Upper lobe of left lung (tissue), 6 donors: ENCODE measurements at regions not wholly inside any gene's neighbourhood (a gene's known extent, or its start where the extent isn't known, plus 50 kb on each side); places are given as distances from the start of the nearest gene placed in this dataset.
"Not testable (repeated sequence)": the region's sequence is repeated elsewhere in the genome, so short reads cannot be mapped to it uniquely, and the experiment has no call there.

ENCODE experiments used
- ATAC-seq, 2 donors: fragments of 200-7000 bp; cut with Tn5 transposase; one replicate each; pipeline ENCODE4 v1.9.1; 2022; ENCODE audit warnings: mild to moderate bottlenecking in 2 of 2, moderate library complexity in 2 of 2; ENCODE audit not compliant: low FRiP score in 2 of 2
- DNase-seq, 2 donors: peaks; one replicate each; pipeline ENCODE4 v3.0.0-alpha.2; 2019 to 2020
- H3K27ac ChIP-seq, 4 donors: fragments of 200-600 bp; sonication (generic); one replicate each; pipeline ENCODE4 v1.5.1; 2016 to 2019
- H3K27me3 ChIP-seq, 4 donors: fragments of 200-600 bp; sonication (generic); one replicate each; pipeline ENCODE4 v1.5.1; 2017 to 2019
- H3K36me3 ChIP-seq, 4 donors: fragments of 200-600 bp; sonication (generic); one replicate each; pipeline ENCODE4 v1.5.1; 2016 to 2019
- H3K4me1 ChIP-seq, 4 donors: fragments of 200-600 bp; sonication (generic); one replicate each; pipeline ENCODE4 v1.5.1; 2018 to 2019
- H3K4me3 ChIP-seq, 4 donors: fragments of 200-600 bp; sonication (generic); one replicate each; pipeline ENCODE4 v1.5.1; 2017 to 2019; ENCODE audit warnings: mild to moderate bottlenecking in 2 of 4, moderate library complexity in 1 of 4
- H3K9me3 ChIP-seq, 4 donors: fragments of 200-600 bp; sonication (generic); one replicate each; pipeline ENCODE4 v1.5.1; 2018 to 2019
- EP300 ChIP-seq, 4 donors: sonication (generic); formaldehyde crosslinking; IDR thresholded peaks; one replicate each; pipeline ENCODE4 v1.5.1; 2017; ENCODE audit warnings: antibody characterized with exemption in 4 of 4, control low read depth in 2 of 4
- POLR2A ChIP-seq, 4 donors: fragments of 450-650 bp; IDR thresholded peaks; one replicate each; pipeline ENCODE4 v1.5.1; 2016 to 2017; ENCODE audit warnings: antibody characterized with exemption in 4 of 4, mild to moderate bottlenecking in 2 of 4
- POLR2AphosphoS5 ChIP-seq, 2 donors: sonication (generic); formaldehyde crosslinking; IDR thresholded peaks; one replicate each; pipeline ENCODE4 v1.5.1; 2017; ENCODE audit warnings: antibody characterized with exemption in 2 of 2
- WGBS, 2 donors: methylation state at CpG; one replicate each; pipeline ENCODE4 v1.1.5; 2017 to 2018; 5-methylcytosine and 5-hydroxymethylcytosine counted together
- TF ChIP-seq, protein P1 (sequence below), 6 experiments: fragments of 450-650 bp in 4 of 6; fragments of 200-600 bp in 2 of 6; sonication (generic) in 2 of 6; IDR thresholded peaks; one replicate each; pipeline ENCODE4 v1.5.1; 2016 to 2019; ENCODE audit warnings: antibody characterized with exemption in 6 of 6
- donor health status: DM: no; HTN: no; CAD: no; lungs with moderate emphysema.
- donor health status: DM: no; HTN: yes; CAD: no; lungs with severe emphysema.

DNA sequence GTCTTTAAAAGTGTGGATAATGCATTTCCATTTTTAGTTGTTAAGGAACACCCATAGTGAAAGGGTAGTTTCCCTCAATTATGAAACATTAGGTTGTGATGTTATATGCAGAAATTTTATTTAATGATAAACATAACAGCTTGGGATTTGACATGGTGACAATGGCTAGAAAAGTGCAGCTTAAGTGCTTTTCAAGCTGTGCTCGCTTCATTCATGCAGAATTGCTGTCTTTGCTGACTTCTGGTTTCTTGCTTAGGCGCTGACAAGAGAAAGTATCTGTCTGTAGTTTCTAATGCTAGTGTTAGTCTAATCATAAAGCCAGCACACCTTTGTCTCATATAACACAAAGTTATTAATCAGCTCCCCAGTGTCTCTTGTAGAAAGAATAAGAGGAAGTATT lies 170.0 kb downstream of the ARL5B start:
- Histone ChIP-seq H3K36me3 (no peaks in the 10 kb centered on the region), H3K4me3 (no peak overlapping the region), H3K27me3 (no peaks in the 10 kb centered on the region), H3K4me1 (no peaks in the 10 kb centered on the region), H3K9me3 (no peaks in the 10 kb centered on the region), H3K27ac (no peak overlapping the region)
- TF ChIP-seq POLR2AphosphoS5 (IDR thresholded peaks at IDR 0.05), result no peak
- no peak for TF ChIP-seq POLR2A (IDR thresholded peaks at IDR 0.05)
- TF ChIP-seq EP300 (IDR thresholded peaks at IDR 0.05), result no peak
- TF ChIP-seq, protein P1, sequence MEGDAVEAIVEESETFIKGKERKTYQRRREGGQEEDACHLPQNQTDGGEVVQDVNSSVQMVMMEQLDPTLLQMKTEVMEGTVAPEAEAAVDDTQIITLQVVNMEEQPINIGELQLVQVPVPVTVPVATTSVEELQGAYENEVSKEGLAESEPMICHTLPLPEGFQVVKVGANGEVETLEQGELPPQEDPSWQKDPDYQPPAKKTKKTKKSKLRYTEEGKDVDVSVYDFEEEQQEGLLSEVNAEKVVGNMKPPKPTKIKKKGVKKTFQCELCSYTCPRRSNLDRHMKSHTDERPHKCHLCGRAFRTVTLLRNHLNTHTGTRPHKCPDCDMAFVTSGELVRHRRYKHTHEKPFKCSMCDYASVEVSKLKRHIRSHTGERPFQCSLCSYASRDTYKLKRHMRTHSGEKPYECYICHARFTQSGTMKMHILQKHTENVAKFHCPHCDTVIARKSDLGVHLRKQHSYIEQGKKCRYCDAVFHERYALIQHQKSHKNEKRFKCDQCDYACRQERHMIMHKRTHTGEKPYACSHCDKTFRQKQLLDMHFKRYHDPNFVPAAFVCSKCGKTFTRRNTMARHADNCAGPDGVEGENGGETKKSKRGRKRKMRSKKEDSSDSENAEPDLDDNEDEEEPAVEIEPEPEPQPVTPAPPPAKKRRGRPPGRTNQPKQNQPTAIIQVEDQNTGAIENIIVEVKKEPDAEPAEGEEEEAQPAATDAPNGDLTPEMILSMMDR (IDR thresholded peaks at IDR 0.05), result no peak
- ATAC-seq, result no peak
- DNase-seq, result no peak
- WGBS, 2 donors, result 85 to 88% methylated on average over 2 of the region's 2 CpGs

DNA sequence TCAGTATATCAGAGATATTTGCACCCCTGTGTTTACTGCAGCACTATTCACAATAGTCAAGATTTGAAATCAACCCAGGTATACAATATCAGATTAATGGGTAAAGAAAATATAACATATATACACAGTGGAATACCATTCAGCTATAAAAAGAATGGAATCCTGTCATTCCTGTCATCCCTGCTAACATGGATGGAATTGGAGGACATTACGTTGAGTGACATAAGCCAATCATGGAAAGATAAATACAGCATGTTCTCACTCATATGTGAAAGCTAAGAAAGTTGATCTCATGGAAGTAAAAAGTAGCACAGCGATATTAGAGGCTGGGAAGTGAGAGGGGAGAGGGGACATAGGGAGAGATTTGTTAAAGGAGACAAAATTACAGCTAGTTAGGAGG lies 171.0 kb downstream of the ARL5B start:
- DNase-seq, result no peak
- WGBS, 2 donors, result 72 to 75% methylated on average over 2 of the region's 2 CpGs
- Histone ChIP-seq H3K4me3 (no peak overlapping the region), H3K27ac (no peak overlapping the region), H3K27me3 (no peaks in the 10 kb centered on the region), H3K36me3 (no peaks in the 10 kb centered on the region), H3K9me3 (no peaks in the 10 kb centered on the region), H3K4me1 (no peaks in the 10 kb centered on the region)
- ATAC-seq, result no peak
- no peak for TF ChIP-seq POLR2A (IDR thresholded peaks at IDR 0.05)
- no peak for TF ChIP-seq POLR2AphosphoS5 (IDR thresholded peaks at IDR 0.05)
- TF ChIP-seq, protein P1 (IDR thresholded peaks at IDR 0.05), result no peak
- TF ChIP-seq EP300 (IDR thresholded peaks at IDR 0.05), result no peak

DNA sequence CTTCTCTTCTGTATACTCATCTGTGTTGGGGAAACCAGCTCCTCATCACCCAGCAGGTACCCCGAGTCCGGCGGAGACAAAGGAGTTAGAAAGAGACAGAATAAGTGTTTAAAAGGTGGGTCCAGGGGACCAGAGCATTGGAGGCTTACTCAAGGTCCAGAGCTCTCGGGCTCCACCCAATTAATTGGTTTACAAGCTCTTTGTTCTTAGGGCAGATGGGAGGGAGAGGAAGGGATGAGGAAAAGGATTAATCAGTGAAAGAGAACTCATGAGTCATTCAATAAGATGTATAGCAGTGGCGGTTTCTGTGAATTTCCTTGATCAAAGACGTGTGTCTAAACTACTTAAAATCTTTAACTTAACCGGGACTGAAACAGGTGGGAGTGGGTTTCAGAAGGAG lies 192.0 kb upstream of the MALRD1 start:
- not testable (repeated sequence) for H3K4me3 ChIP-seq, H3K4me1 ChIP-seq, ATAC-seq, DNase-seq, H3K9me3 ChIP-seq, H3K27ac ChIP-seq, H3K36me3 ChIP-seq, H3K27me3 ChIP-seq
- WGBS, 2 donors, result 74 to 84% methylated on average over 7 of the region's 7 CpGs

- DNase-seq, result no peak
- no peak overlapping the region for H3K4me3 ChIP-seq
- peaks cover 0 to 3% (median 0%) of the 10 kb centered on the region in 4 donors for H3K4me1 ChIP-seq
- no peak for TF ChIP-seq EP300 (IDR thresholded peaks at IDR 0.05)
- TF ChIP-seq POLR2A (IDR thresholded peaks at IDR 0.05), result no peak
- TF ChIP-seq, protein P1 (IDR thresholded peaks at IDR 0.05), result no peak
- TF ChIP-seq POLR2AphosphoS5 (IDR thresholded peaks at IDR 0.05), result no peak
- WGBS, 2 donors, result 79 to 91% methylated on average over 1 of the region's 1 CpG
- H3K27ac ChIP-seq, result no peak overlapping the region
- no peaks in the 10 kb centered on the region for H3K27me3 ChIP-seq
- no peaks in the 10 kb centered on the region for H3K36me3 ChIP-seq
- no peak for ATAC-seq
- H3K9me3 ChIP-seq, result no peaks in the 10 kb centered on the region
Measured at GRCh38 chr10:18859659-18860058, 188.9 kb upstream of the MALRD1 start.

DNA sequence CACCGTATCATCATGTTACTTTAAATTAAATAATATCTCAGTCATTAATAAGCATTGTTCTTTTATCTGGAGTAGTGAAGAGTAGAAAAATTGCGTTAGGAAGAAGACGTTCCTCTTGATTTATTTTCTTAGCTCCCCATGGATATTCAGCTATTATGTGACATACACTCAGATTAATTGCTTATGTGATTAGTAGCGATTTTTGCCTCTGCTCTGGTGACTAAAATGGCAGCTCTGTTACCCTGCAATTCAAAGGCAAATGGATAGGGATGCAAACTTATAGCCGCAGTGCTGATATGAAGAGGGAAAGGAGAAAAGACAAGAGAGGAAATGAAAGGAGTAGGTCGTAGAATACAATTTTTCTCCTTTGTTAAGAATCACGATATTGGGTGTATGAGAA lies 188.4 kb upstream of the MALRD1 start:
- Histone ChIP-seq H3K4me1 (peaks cover 0 to 3% (median 0%) of the 10 kb centered on the region in 4 donors), H3K27me3 (no peaks in the 10 kb centered on the region), H3K27ac (no peak overlapping the region), H3K36me3 (no peaks in the 10 kb centered on the region), H3K9me3 (no peaks in the 10 kb centered on the region), H3K4me3 (no peak overlapping the region)
- TF ChIP-seq POLR2A (IDR thresholded peaks at IDR 0.05) (no peak), POLR2AphosphoS5 (IDR thresholded peaks at IDR 0.05) (no peak), EP300 (IDR thresholded peaks at IDR 0.05) (no peak)
- TF ChIP-seq, protein P1 (IDR thresholded peaks at IDR 0.05), result no peak
- 70 to 73% methylated on average over 7 of the region's 7 CpGs for WGBS, 2 donors
- ATAC-seq, result no peak
- no peak for DNase-seq
